Fibroblast of lung (primary cell): ENCODE measurements at regions not wholly inside any gene's neighbourhood (a gene's known extent, or its start where the extent isn't known, plus 50 kb on each side); places are given as distances from the start of the nearest gene placed in this dataset.

Experiments
- DNase-seq, 2 donors: peaks; one replicate each; pipeline versions ENCODE4 v3.0.0 to v3.0.0-alpha.2; 2010; ENCODE audit warnings: low read depth in 2 of 2
- H2AFZ ChIP-seq: 2 replicates; pipeline ENCODE4 v1.5.1; 2012; ENCODE audit warnings: low read length, control low read depth, inconsistent platforms
- H3K27ac ChIP-seq: 2 replicates; pipeline ENCODE4 v1.5.1; 2011; ENCODE audit warnings: low read length, control low read depth; ENCODE audit not compliant: insufficient read depth
- H3K27me3 ChIP-seq: 2 replicates; pipeline ENCODE4 v1.5.1; 2011; ENCODE audit warnings: mild to moderate bottlenecking, low read length; ENCODE audit not compliant: control insufficient read depth, insufficient read depth
- H3K36me3 ChIP-seq: 2 replicates; pipeline ENCODE4 v1.5.1; 2011; ENCODE audit warnings: low read length; ENCODE audit not compliant: control insufficient read depth, insufficient read depth
- H3K4me1 ChIP-seq: 2 replicates; pipeline ENCODE4 v1.5.1; 2011; ENCODE audit warnings: low read length; ENCODE audit not compliant: control insufficient read depth, insufficient read depth; ENCODE audit errors: extremely low read depth
- H3K4me2 ChIP-seq: 2 replicates; pipeline ENCODE4 v1.5.1; 2011; ENCODE audit warnings: low read length, control low read depth; ENCODE audit not compliant: insufficient read depth; ENCODE audit errors: extremely low read depth
- H3K4me3 ChIP-seq, 4 experiments: fragments of 200-600 bp in 1 of 4; sonication (generic) in 1 of 4; replicated peaks in 1 of 4; 2 replicates each; pipeline ENCODE4 v1.5.1; 2011 to 2016; ENCODE audit warnings: low read length in 4 of 4, low read depth in 3 of 4, mild to moderate bottlenecking in 3 of 4, control low read depth in 2 of 4, inconsistent platforms in 1 of 4, mixed read lengths in 1 of 4; ENCODE audit not compliant: insufficient read depth in 1 of 4; ENCODE audit errors: control extremely low read depth in 1 of 4
- H3K79me2 ChIP-seq: 2 replicates; pipeline ENCODE4 v1.5.1; 2012; ENCODE audit warnings: mild to moderate bottlenecking, low read length, inconsistent platforms; ENCODE audit not compliant: control insufficient read depth, insufficient read depth
- H3K9ac ChIP-seq: 2 replicates; pipeline ENCODE4 v1.5.1; 2011; ENCODE audit warnings: mild to moderate bottlenecking, low read length, control low read depth; ENCODE audit not compliant: insufficient read depth
- H3K9me3 ChIP-seq: 2 replicates; pipeline ENCODE4 v1.5.1; 2012; ENCODE audit warnings: low read depth, low read length; ENCODE audit not compliant: control insufficient read depth, insufficient read depth
- H4K20me1 ChIP-seq: 2 replicates; pipeline ENCODE4 v1.5.1; 2011; ENCODE audit warnings: low read length; ENCODE audit not compliant: control insufficient read depth, insufficient read depth; ENCODE audit errors: extremely low read depth
- EZH2 ChIP-seq: IDR thresholded peaks from 2 replicates; pipeline ENCODE4 v1.5.1; 2012; ENCODE audit warnings: low read length, control low read depth, mild to moderate bottlenecking; ENCODE audit errors: missing control alignments
- TF ChIP-seq, protein P1 (sequence below), 2 donors: IDR thresholded peaks in 1 of 2; conservative IDR thresholded peaks in 1 of 2; 1 replicate in 1 of 2; 2 replicates in 1 of 2; pipeline ENCODE4 v1.5.1; 2011 to 2012; ENCODE audit warnings: low read length in 2 of 2, control low read depth in 1 of 2, inconsistent platforms in 1 of 2, low read depth in 1 of 2, mild to moderate bottlenecking in 1 of 2

DNA sequence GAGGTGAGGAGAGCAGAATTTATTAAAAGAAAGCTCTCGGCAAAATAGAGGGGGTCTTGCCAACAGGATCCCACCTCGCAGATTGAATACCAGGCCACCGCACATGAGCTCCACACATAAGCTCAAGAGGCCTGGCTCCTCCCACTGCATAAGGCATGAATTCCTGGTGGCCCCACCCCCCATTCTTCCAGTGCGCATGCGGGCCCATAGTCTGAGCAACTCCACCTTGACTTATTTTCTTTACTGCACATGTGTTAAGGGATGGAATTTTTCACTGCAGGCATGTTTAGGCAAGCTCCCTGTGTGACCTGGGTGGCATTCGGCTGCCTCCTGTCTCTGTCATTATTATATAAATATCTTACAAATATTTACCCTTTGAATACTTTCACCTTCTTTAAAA lies 412.5 kb downstream of the RMST start:
- H3K4me2 ChIP-seq, result no peak overlapping the region
- no peak overlapping the region for H3K4me3 ChIP-seq
- no peak for TF ChIP-seq EZH2
- TF ChIP-seq, protein P1, sequence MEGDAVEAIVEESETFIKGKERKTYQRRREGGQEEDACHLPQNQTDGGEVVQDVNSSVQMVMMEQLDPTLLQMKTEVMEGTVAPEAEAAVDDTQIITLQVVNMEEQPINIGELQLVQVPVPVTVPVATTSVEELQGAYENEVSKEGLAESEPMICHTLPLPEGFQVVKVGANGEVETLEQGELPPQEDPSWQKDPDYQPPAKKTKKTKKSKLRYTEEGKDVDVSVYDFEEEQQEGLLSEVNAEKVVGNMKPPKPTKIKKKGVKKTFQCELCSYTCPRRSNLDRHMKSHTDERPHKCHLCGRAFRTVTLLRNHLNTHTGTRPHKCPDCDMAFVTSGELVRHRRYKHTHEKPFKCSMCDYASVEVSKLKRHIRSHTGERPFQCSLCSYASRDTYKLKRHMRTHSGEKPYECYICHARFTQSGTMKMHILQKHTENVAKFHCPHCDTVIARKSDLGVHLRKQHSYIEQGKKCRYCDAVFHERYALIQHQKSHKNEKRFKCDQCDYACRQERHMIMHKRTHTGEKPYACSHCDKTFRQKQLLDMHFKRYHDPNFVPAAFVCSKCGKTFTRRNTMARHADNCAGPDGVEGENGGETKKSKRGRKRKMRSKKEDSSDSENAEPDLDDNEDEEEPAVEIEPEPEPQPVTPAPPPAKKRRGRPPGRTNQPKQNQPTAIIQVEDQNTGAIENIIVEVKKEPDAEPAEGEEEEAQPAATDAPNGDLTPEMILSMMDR (conservative IDR thresholded peaks at IDR 0.05 in 1 of 2, IDR thresholded peaks at IDR 0.05 in 1 of 2; ENCODE audit: low read depth in 1 of 2, low read length in 2 of 2), result no peak
- no peak overlapping the region for H2AFZ ChIP-seq
- no peak overlapping the region for H3K27ac ChIP-seq
- no peaks in the 10 kb centered on the region for H4K20me1 ChIP-seq
- no peaks in the 10 kb centered on the region for H3K9me3 ChIP-seq
- no peaks in the 10 kb centered on the region for H3K36me3 ChIP-seq
- no peak for DNase-seq
- no peaks in the 10 kb centered on the region for H3K4me1 ChIP-seq
- H3K27me3 ChIP-seq, result no peaks in the 10 kb centered on the region
- no peaks in the 10 kb centered on the region for H3K79me2 ChIP-seq
- H3K9ac ChIP-seq, result no peak overlapping the region

DNA sequence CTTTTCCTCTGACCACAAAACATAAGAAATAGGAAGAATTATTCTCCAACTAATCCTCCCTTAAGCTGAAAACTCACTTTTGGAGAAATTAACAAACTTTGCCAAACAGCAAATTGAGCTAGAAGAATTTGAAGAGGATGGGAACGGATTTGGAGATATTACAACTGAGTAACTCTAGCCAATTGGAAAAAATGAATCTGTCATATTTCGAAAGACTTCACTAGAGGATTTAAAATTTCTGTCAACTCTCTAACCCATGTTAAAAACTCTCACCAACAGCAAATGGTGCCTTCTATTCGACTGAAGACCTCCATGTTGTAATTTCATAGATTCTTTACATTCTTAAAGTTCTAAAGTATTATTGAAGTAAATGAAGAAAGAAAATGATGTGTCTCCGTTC lies 414.2 kb downstream of the RMST start:
- Histone ChIP-seq H3K9me3 (no peaks in the 10 kb centered on the region), H3K79me2 (no peaks in the 10 kb centered on the region), H3K27me3 (no peaks in the 10 kb centered on the region), H3K4me1 (no peaks in the 10 kb centered on the region), H3K27ac (no peak overlapping the region), H4K20me1 (no peaks in the 10 kb centered on the region), H3K4me3 (no peak overlapping the region), H3K4me2 (no peak overlapping the region), H2AFZ (no peak overlapping the region), H3K36me3 (no peaks in the 10 kb centered on the region), H3K9ac (no peak overlapping the region)
- TF ChIP-seq, protein P1 (conservative IDR thresholded peaks at IDR 0.05 in 1 of 2, IDR thresholded peaks at IDR 0.05 in 1 of 2; ENCODE audit: low read depth in 1 of 2, low read length in 2 of 2), result no peak
- no peak for TF ChIP-seq EZH2
- no peak for DNase-seq

DNA sequence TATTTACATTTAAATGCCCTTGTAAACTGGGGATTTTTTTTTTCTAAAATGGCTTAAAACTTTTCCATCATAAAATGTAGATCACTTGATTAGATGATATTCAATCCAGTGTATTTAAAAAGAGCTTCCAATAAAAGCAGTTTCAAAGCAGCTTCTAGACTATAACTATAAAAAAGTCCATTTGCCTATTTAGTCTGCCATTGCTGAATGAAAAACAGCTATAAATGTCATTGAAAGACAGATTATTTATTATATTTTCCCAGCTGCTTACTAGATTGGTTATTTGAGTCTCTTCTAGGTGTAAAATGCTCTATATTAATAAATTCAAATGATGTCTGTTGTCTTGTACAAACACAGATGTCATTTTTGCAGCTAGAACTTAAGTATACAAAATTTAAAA lies 414.8 kb downstream of the RMST start:
- Histone ChIP-seq H4K20me1 (no peaks in the 10 kb centered on the region), H3K4me2 (no peak overlapping the region), H3K4me1 (no peaks in the 10 kb centered on the region), H3K9me3 (no peaks in the 10 kb centered on the region), H3K27me3 (no peaks in the 10 kb centered on the region), H3K36me3 (no peaks in the 10 kb centered on the region), H3K4me3 (no peak overlapping the region), H3K9ac (no peak overlapping the region), H2AFZ (no peak overlapping the region), H3K27ac (no peak overlapping the region), H3K79me2 (no peaks in the 10 kb centered on the region)
- DNase-seq, result no peak
- TF ChIP-seq EZH2, result no peak
- TF ChIP-seq, protein P1 (conservative IDR thresholded peaks at IDR 0.05 in 1 of 2, IDR thresholded peaks at IDR 0.05 in 1 of 2; ENCODE audit: low read depth in 1 of 2, low read length in 2 of 2), result no peak
